ENCODE measurements at regions not wholly inside any gene's neighbourhood (a gene's known extent, or its start where the extent isn't known, plus 50 kb on each side); places are given as distances from the start of the nearest gene placed in this dataset.

- no peak for DNase-seq
Measured at GRCh38 chr15:60096157-60096556, 92.0 kb downstream of the FOXB1 start.

GRCh38 chr15:60101416-60101815, 97.3 kb downstream of the FOXB1 start:
- DNase-seq = no peak

- DNase-seq = no peak
Measured at GRCh38 chr15:60102748-60103147, 98.6 kb downstream of the FOXB1 start.

DNA sequence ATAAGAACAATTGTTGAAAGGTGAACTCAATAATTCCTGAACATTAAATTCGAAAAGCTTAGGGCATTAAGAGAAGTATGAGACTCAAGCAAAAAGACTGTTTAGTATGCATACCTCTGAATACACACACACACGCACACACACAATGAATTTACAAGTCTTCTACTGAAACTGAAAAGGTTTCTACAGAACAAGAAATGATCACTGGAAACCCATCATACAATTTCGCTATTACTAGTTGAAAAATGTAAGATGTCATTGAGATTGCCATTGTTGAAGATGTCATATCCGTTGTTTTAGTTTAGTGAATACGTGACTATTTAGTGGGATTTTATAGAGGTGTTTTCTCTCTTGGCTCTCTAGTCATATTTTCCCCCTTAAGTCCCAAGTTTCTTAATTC, 106.8 kb downstream of the FOXB1 start:
- DNase-seq = no peak

GRCh38 chr15:60115579-60116380, 111.7 kb downstream of the FOXB1 start:
- peak; percentile 29 for DNase-seq

- DNase-seq = no peak
Measured at GRCh38 chr15:60116456-60117089, 112.5 kb downstream of the FOXB1 start.

- DNase-seq = no peak
Measured at GRCh38 chr15:60118146-60118545, 114.0 kb downstream of the FOXB1 start.

GRCh38 chr15:60118626-60119025, 114.5 kb downstream of the FOXB1 start:
- no peak for DNase-seq

DNA sequence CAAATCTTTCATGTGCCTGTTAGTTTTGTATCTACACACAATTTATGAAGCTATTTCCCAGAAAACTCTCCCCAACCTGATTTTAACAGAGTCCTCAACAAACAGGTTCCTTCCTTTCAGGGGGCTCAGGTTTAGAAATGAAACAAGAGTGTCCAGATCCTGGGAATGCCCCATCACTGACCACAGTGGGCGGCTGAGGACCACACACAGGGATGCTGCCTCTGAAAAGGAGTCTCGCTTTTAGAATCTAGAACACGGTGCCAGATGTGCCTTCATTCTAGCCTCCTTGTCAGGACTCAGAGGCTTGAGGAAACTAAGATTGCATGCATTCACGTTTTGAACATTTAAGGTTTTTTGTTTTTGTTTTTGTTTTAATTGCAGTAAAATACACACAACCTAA, 115.0 kb downstream of the FOXB1 start:
- no peak for DNase-seq

GRCh38 chr15:60120100-60120499, 116.0 kb downstream of the FOXB1 start:
- no peak for DNase-seq

DNA sequence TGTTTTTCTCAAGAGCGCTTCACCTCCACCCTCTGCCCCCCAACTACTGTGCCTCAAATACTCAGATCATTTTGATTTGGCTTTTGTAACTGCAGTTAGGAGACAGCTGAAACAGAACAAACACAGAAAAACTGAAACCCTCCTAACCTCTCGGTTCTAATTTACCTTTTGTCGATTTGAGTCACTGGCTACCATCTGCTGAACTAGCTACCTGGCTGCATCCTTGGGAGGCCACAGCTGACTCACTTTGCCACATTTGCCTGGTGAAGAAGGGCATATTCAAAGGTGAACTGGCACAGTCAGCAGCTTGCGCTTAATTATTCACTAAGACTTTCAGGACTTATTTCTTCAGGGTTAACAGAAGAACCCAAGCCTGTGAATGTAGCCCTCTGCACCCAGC, 117.7 kb downstream of the FOXB1 start:
- DNase-seq = no peak

GRCh38 chr15:60122691-60123090, 118.6 kb downstream of the FOXB1 start:
- DNase-seq = no peak

DNA sequence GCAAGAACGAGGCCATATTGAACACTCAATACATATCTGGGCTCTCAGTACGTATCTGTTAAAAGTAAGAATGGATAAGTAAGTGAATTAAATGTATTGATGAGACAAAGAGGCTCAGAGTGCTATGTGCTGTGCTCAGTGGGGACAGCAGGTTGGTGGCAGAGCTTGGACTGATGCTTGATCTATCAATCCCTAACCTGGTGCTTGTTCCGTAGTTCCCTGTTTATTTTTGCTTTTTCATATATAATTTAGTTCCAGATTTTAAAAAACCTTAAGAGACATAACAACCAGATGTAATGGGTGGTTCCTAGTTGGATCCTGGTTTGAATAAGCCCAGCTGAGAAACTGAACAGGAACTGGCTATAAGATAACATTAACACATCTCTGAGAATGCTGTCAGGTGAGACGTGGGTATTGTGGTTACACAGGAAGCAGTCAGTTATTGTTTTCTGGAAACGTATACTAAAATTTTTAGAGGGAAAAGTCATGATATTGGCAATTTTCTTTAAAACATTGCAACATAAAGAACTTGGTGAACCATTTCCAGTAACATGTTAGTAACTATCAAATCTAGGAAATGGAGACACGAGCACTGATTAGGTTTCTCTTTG, 120.5 kb downstream of the FOXB1 start:
- no peak for DNase-seq

GRCh38 chr15:60125334-60125733, 121.2 kb downstream of the FOXB1 start:
- DNase-seq = no peak

DNA sequence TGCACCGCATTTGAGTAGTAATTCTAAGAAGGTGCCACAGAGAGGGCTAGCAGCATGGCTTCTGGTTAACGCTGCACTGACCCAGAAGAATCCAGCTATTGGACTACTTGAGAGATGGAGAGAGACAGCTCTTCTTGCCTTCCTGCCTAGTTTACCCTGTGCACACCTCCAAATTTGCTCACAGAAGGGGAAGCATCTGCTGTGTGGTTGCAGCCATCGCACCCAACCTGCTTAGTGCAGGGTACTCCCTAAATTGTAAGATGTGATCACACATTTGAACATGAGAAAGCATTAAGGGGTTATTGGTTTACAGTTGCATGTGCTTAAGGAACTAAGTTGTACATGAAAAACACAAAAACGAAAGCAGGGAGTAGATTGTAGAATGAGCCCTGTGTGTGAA, 122.1 kb downstream of the FOXB1 start:
- no peak for DNase-seq

- no peak for DNase-seq
Measured at GRCh38 chr15:60126661-60127060, 122.5 kb downstream of the FOXB1 start.

DNA sequence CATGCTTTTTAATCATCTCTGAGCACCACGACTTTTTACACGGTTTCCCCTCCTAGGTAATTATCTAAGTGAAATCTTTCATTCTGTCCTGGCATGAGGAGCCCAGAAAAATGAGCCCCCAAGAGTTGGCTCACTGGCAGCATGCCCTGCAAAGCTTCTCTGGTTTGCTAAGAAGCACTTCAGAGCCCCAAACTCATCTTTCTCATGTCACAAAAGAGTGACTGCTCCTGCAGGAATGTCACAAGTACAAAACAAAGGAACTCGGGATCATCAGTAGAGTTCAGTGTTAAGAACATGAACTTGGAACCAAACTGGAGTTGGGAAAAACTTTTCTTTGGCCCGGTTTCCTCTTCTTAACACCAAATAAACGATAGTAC, 123.9 kb downstream of the FOXB1 start:
- no peak for DNase-seq

DNA sequence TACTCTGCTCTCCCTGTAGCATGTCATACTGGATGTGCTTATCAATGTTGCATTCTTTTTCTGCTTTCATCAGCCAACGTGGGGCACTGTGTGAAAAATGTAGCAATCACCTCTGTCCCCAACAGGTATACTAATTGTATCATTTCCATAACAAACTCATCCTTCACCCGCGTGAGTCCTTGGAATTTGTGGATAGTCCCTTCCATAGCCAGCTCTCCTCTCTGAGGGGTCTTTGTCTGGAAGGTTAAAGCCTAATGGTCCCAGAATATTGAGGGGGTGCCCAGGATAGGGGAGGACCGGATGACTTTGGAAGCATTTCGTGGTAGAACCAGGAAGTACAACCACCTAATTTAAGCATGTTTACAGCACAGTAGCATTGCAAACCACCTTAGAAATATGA, 124.6 kb downstream of the FOXB1 start:
- no peak for DNase-seq

GRCh38 chr15:60130398-60130797, 126.3 kb downstream of the FOXB1 start:
- no peak for DNase-seq

GRCh38 chr15:60130821-60131220, 126.7 kb downstream of the FOXB1 start:
- no peak for DNase-seq

GRCh38 chr15:60134609-60135008, 130.5 kb downstream of the FOXB1 start:
- no peak for DNase-seq

DNA sequence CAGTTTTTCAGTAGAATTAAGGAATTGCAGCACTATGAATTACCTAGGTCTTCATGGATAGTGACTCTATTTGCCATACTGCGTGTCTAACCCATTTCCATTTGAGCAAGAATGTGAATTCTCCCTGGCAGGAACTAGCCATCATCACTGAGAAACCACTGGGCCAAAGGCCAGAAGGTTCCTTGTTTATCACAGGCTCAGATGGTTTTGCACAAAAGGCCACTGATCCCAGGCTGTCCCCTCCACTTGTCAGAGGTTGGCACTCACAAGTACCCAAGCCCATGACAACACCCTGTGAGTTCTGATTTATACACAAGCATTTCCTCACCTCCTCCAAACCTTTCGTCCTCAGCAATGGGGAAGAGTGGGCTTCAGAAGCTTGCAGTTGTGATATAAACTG, 131.8 kb downstream of the FOXB1 start:
- DNase-seq = no peak

GRCh38 chr15:60137711-60138396, 133.7 kb downstream of the FOXB1 start:
- no peak for DNase-seq
